ENCODE measurements at regions not wholly inside any gene's neighbourhood (a gene's known extent, or its start where the extent isn't known, plus 50 kb on each side); places are given as distances from the start of the nearest gene placed in this dataset.

DNA sequence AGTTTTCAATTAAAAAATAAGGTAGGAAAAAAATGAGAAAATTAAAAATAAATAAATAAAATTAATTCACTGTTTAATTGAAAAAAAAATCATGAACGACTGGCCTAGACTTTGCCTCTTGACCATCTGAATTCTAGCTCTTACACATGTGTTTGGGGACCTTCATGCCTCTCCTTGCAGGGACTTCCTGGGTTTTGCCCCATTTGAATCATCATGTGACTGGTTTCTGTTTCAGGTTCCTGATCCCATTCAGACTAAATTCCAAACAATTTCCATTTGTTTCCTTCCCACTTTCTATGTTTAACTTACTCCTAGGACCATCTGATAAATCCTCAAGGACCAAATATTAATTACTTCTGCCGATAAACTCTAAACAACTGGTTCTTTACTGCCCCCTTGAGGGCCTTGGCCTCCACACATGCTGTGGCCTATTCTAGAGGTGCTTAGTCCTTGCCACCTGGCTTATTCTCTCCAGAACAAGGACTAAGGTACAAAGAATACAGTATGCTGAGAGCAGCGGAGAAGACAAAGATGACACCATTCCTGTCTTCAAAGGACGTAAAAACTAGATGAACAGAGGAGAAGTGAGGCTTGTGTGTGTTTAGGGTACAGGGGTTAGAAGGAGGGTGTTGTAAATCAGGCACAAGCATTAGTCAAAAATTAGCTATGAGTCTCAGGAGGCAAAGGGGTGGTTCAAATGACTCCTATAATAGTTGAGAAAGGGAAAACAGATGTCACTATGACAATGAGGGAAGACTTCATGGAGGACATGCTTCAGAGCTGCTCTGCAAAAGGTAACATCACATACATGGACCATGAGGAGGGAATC, 125.8 kb upstream of the AVPR1A start:
- BruUV-seq (replicated peaks), result no TSS peak
- Histone ChIP-seq H3K4me3 (ENCODE audit: low read depth in 2 of 2, low read length in 2 of 2) (no peak overlapping the region), H3K4me1 (ENCODE audit: control insufficient read depth, insufficient read depth, low read length) (no peaks in the 10 kb centered on the region), H3K9me3 (ENCODE audit: control insufficient read depth, insufficient read depth, low read depth, low read length) (no peaks in the 10 kb centered on the region), H3K36me3 (ENCODE audit: control insufficient read depth, insufficient read depth, low read length) (no peaks in the 10 kb centered on the region), H3K27me3 (ENCODE audit: control insufficient read depth, insufficient read depth, low read length) (no peaks in the 10 kb centered on the region), H3K27ac (ENCODE audit: low read length) (no peak overlapping the region)
- intact Hi-C loops (cut with micrococcal nuclease; ENCODE audit: unreplicated experiment) (loop anchor here (2.0 kb wide), 1 partner anchor 174 kb away; no protein-coding TSS in a partner anchor), in situ Hi-C loops (cut with HindIII; ENCODE audit: low pct_unique_long_range_greater_than_20kb, low sequenced_read_pairs) (no loop called here)
- DNase-seq (ENCODE audit: low read depth, low spot score) (no peak), ATAC-seq (peak; percentile 69; the same call in 1 of the 2 replicates)
- POLR2A ChIA-PET, result no interaction called here
- no peak for TF ChIP-seq REST (IDR thresholded peaks at IDR 0.05; ENCODE audit: insufficient read depth in 1 of 2, low read depth in 2 of 2, low read length in 1 of 2)
- no peak for TF ChIP-seq TCF7L2 (IDR thresholded peaks at IDR 0.05; ENCODE audit: low read depth, low read length)
- TF ChIP-seq POLR2AphosphoS5 (IDR thresholded peaks at IDR 0.05; ENCODE audit: low read depth, low read length), result no peak
- no peak for TF ChIP-seq SIN3A (IDR thresholded peaks at IDR 0.05; ENCODE audit: borderline replicate concordance, insufficient read depth, low read depth, low read length)
- TF ChIP-seq CTCF (IDR thresholded peaks at IDR 0.05), result peak; percentile 83
- CTCF ChIA-PET, result no interaction called here

GRCh38 chr12:63266988-63267387, 116.0 kb upstream of the AVPR1A start:
- DNase-seq (ENCODE audit: low read depth, low spot score), result no peak
- in situ Hi-C loops (cut with HindIII; ENCODE audit: low pct_unique_long_range_greater_than_20kb, low sequenced_read_pairs) (no loop called here), intact Hi-C loops (cut with micrococcal nuclease; ENCODE audit: unreplicated experiment) (no loop called here)
- BruUV-seq (replicated peaks), result no TSS peak
- H3K27ac ChIP-seq (ENCODE audit: low read length), result no peak overlapping the region
- H3K9me3 ChIP-seq (ENCODE audit: control insufficient read depth, insufficient read depth, low read depth, low read length), result peaks cover 8% of the 10 kb centered on the region; the same call in 1 of the 2 replicates
- POLR2A ChIA-PET, result no interaction called here
- no peak for TF ChIP-seq POLR2AphosphoS5 (IDR thresholded peaks at IDR 0.05; ENCODE audit: low read depth, low read length)
- no peak for TF ChIP-seq TCF7L2 (IDR thresholded peaks at IDR 0.05; ENCODE audit: low read depth, low read length)
- TF ChIP-seq SIN3A (IDR thresholded peaks at IDR 0.05; ENCODE audit: borderline replicate concordance, insufficient read depth, low read depth, low read length), result no peak
- TF ChIP-seq CTCF (IDR thresholded peaks at IDR 0.05), result no peak
- TF ChIP-seq REST (IDR thresholded peaks at IDR 0.05; ENCODE audit: insufficient read depth in 1 of 2, low read depth in 2 of 2, low read length in 1 of 2), result no peak
- no peaks in the 10 kb centered on the region for H3K4me1 ChIP-seq (ENCODE audit: control insufficient read depth, insufficient read depth, low read length)
- no peaks in the 10 kb centered on the region for H3K36me3 ChIP-seq (ENCODE audit: control insufficient read depth, insufficient read depth, low read length)
- CTCF ChIA-PET, result no interaction called here
- H3K27me3 ChIP-seq (ENCODE audit: control insufficient read depth, insufficient read depth, low read length), result no peaks in the 10 kb centered on the region
- H3K4me3 ChIP-seq (ENCODE audit: low read depth in 2 of 2, low read length in 2 of 2), result no peak overlapping the region
- ATAC-seq, result no peak
